GM23338 (cell line): ENCODE measurements at regions not wholly inside any gene's neighbourhood (a gene's known extent, or its start where the extent isn't known, plus 50 kb on each side); places are given as distances from the start of the nearest gene placed in this dataset.

Experiments
- ATAC-seq: fragments of 200-7000 bp; cut with Tn5 transposase; 3 replicates; pipeline ENCODE4 v1.9.1; 2020
- DNase-seq: peaks from one replicate; pipeline ENCODE4 v3.0.0-alpha.2; 2015; ENCODE audit warnings: low spot score
- H2AFZ ChIP-seq: fragments of 200-600 bp; sonication (generic); 2 replicates; pipeline ENCODE4 v1.8.0; 2016; ENCODE audit warnings: antibody characterized with exemption, mild to moderate bottlenecking, moderate library complexity
- H3F3A ChIP-seq: fragments of 200-600 bp; sonication (generic); replicated peaks from 2 replicates; pipeline ENCODE4 v1.8.0; 2017; ENCODE audit warnings: antibody characterized with exemption, mixed run types, low read depth
- H3K27ac ChIP-seq: fragments of 200-600 bp; sonication (generic); 2 replicates; pipeline ENCODE4 v1.6.1; 2016; ENCODE audit warnings: low read depth
- H3K27me3 ChIP-seq: fragments of 200-600 bp; sonication (generic); 2 replicates; pipeline ENCODE4 v1.8.0; 2016; ENCODE audit warnings: mild to moderate bottlenecking, mixed run types, moderate library complexity; ENCODE audit not compliant: insufficient read depth
- H3K36me3 ChIP-seq: fragments of 200-600 bp; sonication (generic); 2 replicates; pipeline ENCODE4 v1.8.0; 2016; ENCODE audit warnings: mild to moderate bottlenecking; ENCODE audit not compliant: insufficient read depth
- H3K4me1 ChIP-seq: fragments of 200-600 bp; sonication (generic); 2 replicates; pipeline ENCODE4 v1.8.0; 2016; ENCODE audit warnings: mild to moderate bottlenecking, moderate library complexity; ENCODE audit not compliant: insufficient read depth
- H3K4me2 ChIP-seq: fragments of 200-600 bp; sonication (generic); 2 replicates; pipeline ENCODE4 v1.7.1; 2017; ENCODE audit warnings: mixed run types
- H3K4me3 ChIP-seq: fragments of 200-600 bp; sonication (generic); 2 replicates; pipeline ENCODE4 v1.6.1; 2016; ENCODE audit warnings: mixed run types
- H3K79me2 ChIP-seq: fragments of 200-600 bp; sonication (generic); replicated peaks from 2 replicates; pipeline ENCODE4 v1.8.0; 2017; ENCODE audit warnings: mild to moderate bottlenecking; ENCODE audit not compliant: insufficient read depth
- H3K9me2 ChIP-seq: fragments of 200-600 bp; sonication (generic); 2 replicates; pipeline ENCODE4 v1.8.0; 2017; ENCODE audit not compliant: insufficient read depth
- H4K20me1 ChIP-seq: fragments of 200-600 bp; sonication (generic); replicated peaks from 2 replicates; pipeline ENCODE4 v1.8.0; 2017; ENCODE audit warnings: mild to moderate bottlenecking; ENCODE audit not compliant: insufficient read depth
- H3K27ac Mint-ChIP-seq: 2 replicates; pipeline ENCODE4 v1.8.0; 2020; ENCODE audit warnings: inconsistent platforms, mild to moderate bottlenecking, moderate library complexity, mixed read lengths
- H3K27me3 Mint-ChIP-seq: 3 replicates; pipeline ENCODE4 v1.8.0; 2022; ENCODE audit warnings: low read depth, mild to moderate bottlenecking, moderate library complexity, mixed read lengths, inconsistent platforms; ENCODE audit not compliant: insufficient read depth, poor library complexity
- H3K36me3 Mint-ChIP-seq: 3 replicates; pipeline ENCODE4 v1.8.0; 2021; ENCODE audit warnings: low read depth, mild to moderate bottlenecking, inconsistent platforms, moderate library complexity, mixed read lengths
- H3K4me1 Mint-ChIP-seq: 3 replicates; pipeline ENCODE4 v1.8.0; 2020; ENCODE audit warnings: mild to moderate bottlenecking, inconsistent platforms, mixed read lengths
- H3K4me3 Mint-ChIP-seq: 3 replicates; pipeline ENCODE4 v1.8.0; 2021; ENCODE audit warnings: moderate library complexity, mild to moderate bottlenecking, inconsistent platforms, mixed read lengths
- H3K9me3 Mint-ChIP-seq: 3 replicates; pipeline ENCODE4 v1.8.0; 2020; ENCODE audit warnings: moderate library complexity, mild to moderate bottlenecking, inconsistent platforms, mixed read lengths
- CREB1 ChIP-seq: fragments of 250-450 bp; sonication (Bioruptor Pico); IDR thresholded peaks from 2 replicates; pipeline ENCODE4 v1.5.0; 2020; ENCODE audit warnings: low read depth, mild to moderate bottlenecking, moderate library complexity
- EZH2 ChIP-seq: fragments of 200-600 bp; sonication (generic); IDR thresholded peaks from one replicate; pipeline ENCODE4 v1.8.0; 2017; ENCODE audit warnings: antibody characterized with exemption, mild to moderate bottlenecking, low read depth; ENCODE audit not compliant: unreplicated experiment
- EZH2phosphoT487 ChIP-seq: fragments of 200-600 bp; sonication (generic); IDR thresholded peaks from one replicate; pipeline ENCODE4 v1.8.1; 2018; ENCODE audit warnings: antibody characterized with exemption; ENCODE audit not compliant: unreplicated experiment
- JUNB ChIP-seq: IDR thresholded peaks from one replicate; pipeline ENCODE4 v1.6.1; 2016; ENCODE audit warnings: antibody characterized with exemption; ENCODE audit not compliant: unreplicated experiment
- NANOG ChIP-seq: IDR thresholded peaks from 2 replicates; pipeline ENCODE4 v1.6.1; 2016; ENCODE audit warnings: antibody characterized with exemption, borderline replicate concordance
- POLR2AphosphoS5 ChIP-seq: IDR thresholded peaks from 2 replicates; pipeline ENCODE4 v1.6.1; 2016; ENCODE audit warnings: antibody characterized with exemption, low read depth
- STAT1 ChIP-seq: IDR thresholded peaks from one replicate; pipeline ENCODE4 v1.6.1; 2016; ENCODE audit warnings: antibody characterized with exemption; ENCODE audit not compliant: unreplicated experiment
- ZNF114 ChIP-seq: fragments of 250-450 bp; sonication (Bioruptor Pico); IDR thresholded peaks from 2 replicates; pipeline ENCODE4 v1.5.0; 2020; ENCODE audit warnings: mild to moderate bottlenecking, moderate library complexity
- ZNF331 ChIP-seq: fragments of 250-450 bp; sonication (Bioruptor Pico); IDR thresholded peaks from 2 replicates; pipeline ENCODE4 v1.5.0; 2020; ENCODE audit warnings: low read depth, mild to moderate bottlenecking, moderate library complexity
- TF ChIP-seq, protein P1 (sequence below): IDR thresholded peaks from 2 replicates; pipeline ENCODE4 v1.6.1; 2016; ENCODE audit warnings: antibody characterized with exemption
- TF ChIP-seq, protein P2 (sequence below): IDR thresholded peaks from one replicate; pipeline ENCODE4 v1.6.1; 2018; ENCODE audit warnings: antibody characterized with exemption; ENCODE audit not compliant: unreplicated experiment
- TF ChIP-seq, protein P3 (sequence below), 2 experiments: fragments of 200-600 bp in 1 of 2; sonication (generic) in 1 of 2; conservative IDR thresholded peaks; 2 replicates each; pipeline versions ENCODE4 v1.5.1 to v1.6.1; 2016 to 2017; ENCODE audit warnings: antibody characterized with exemption in 2 of 2, low read depth in 2 of 2, mild to moderate bottlenecking in 2 of 2, moderate library complexity in 1 of 2
- TF ChIP-seq, protein P4 (sequence below): fragments of 250-450 bp; sonication (Bioruptor Pico); IDR thresholded peaks from 2 replicates; pipeline ENCODE4 v1.5.0; 2020; ENCODE audit warnings: mild to moderate bottlenecking, moderate library complexity

DNA sequence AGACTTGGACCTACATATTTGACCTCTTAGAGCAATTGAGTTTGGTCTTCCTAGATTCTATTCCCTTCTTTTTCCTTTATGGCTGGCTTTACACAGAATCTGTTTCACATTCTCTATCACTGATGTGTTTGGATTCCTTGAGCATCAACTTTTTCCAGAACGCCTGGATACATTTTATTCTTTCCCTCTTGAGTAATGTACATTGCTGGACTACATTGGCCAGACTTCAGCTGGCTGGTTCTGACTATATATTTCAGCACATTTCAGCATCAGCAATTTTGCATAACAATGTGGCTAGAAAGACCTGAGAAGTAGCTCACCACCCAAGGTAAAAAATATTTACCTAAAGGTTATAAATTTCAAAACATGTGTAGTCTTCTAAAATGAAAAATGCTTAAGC is 2198.2 kb upstream of the RAG2 start:
- Mint-ChIP-seq H3K4me3 (no peak overlapping the region), H3K27ac (no peak overlapping the region), H3K9me3 (peaks cover 14% of the 10 kb centered on the region), H3K4me1 (peaks cover 14% of the 10 kb centered on the region), H3K27me3 (no peaks in the 10 kb centered on the region), H3K36me3 (peaks cover 12% of the 10 kb centered on the region; the same call in 2 of the 3 replicates)
- Histone ChIP-seq H3K36me3 (no peaks in the 10 kb centered on the region), H3K4me2 (no peak overlapping the region), H3K4me3 (no peak overlapping the region), H3K79me2 (no peaks in the 10 kb centered on the region), H2AFZ (no peak overlapping the region), H3K4me1 (no peaks in the 10 kb centered on the region), H3K27ac (no peak overlapping the region), H4K20me1 (no peaks in the 10 kb centered on the region), H3K9me2 (no peaks in the 10 kb centered on the region), H3F3A (no peaks in the 10 kb centered on the region), H3K27me3 (no peaks in the 10 kb centered on the region)
- ATAC-seq = no peak
- no peak for DNase-seq
- TF ChIP-seq EZH2 (no peak), EZH2phosphoT487 (no peak), ZNF114 (CRISPR knock-in tag) (no peak), CREB1 (CRISPR knock-in tag) (no peak), JUNB (no peak), POLR2AphosphoS5 (no peak), ZNF331 (no peak), STAT1 (no peak), NANOG (no peak)
- TF ChIP-seq, protein P1, sequence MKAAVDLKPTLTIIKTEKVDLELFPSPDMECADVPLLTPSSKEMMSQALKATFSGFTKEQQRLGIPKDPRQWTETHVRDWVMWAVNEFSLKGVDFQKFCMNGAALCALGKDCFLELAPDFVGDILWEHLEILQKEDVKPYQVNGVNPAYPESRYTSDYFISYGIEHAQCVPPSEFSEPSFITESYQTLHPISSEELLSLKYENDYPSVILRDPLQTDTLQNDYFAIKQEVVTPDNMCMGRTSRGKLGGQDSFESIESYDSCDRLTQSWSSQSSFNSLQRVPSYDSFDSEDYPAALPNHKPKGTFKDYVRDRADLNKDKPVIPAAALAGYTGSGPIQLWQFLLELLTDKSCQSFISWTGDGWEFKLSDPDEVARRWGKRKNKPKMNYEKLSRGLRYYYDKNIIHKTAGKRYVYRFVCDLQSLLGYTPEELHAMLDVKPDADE = no peak
- TF ChIP-seq, protein P2, sequence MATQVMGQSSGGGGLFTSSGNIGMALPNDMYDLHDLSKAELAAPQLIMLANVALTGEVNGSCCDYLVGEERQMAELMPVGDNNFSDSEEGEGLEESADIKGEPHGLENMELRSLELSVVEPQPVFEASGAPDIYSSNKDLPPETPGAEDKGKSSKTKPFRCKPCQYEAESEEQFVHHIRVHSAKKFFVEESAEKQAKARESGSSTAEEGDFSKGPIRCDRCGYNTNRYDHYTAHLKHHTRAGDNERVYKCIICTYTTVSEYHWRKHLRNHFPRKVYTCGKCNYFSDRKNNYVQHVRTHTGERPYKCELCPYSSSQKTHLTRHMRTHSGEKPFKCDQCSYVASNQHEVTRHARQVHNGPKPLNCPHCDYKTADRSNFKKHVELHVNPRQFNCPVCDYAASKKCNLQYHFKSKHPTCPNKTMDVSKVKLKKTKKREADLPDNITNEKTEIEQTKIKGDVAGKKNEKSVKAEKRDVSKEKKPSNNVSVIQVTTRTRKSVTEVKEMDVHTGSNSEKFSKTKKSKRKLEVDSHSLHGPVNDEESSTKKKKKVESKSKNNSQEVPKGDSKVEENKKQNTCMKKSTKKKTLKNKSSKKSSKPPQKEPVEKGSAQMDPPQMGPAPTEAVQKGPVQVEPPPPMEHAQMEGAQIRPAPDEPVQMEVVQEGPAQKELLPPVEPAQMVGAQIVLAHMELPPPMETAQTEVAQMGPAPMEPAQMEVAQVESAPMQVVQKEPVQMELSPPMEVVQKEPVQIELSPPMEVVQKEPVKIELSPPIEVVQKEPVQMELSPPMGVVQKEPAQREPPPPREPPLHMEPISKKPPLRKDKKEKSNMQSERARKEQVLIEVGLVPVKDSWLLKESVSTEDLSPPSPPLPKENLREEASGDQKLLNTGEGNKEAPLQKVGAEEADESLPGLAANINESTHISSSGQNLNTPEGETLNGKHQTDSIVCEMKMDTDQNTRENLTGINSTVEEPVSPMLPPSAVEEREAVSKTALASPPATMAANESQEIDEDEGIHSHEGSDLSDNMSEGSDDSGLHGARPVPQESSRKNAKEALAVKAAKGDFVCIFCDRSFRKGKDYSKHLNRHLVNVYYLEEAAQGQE = no peak
- TF ChIP-seq, protein P3, sequence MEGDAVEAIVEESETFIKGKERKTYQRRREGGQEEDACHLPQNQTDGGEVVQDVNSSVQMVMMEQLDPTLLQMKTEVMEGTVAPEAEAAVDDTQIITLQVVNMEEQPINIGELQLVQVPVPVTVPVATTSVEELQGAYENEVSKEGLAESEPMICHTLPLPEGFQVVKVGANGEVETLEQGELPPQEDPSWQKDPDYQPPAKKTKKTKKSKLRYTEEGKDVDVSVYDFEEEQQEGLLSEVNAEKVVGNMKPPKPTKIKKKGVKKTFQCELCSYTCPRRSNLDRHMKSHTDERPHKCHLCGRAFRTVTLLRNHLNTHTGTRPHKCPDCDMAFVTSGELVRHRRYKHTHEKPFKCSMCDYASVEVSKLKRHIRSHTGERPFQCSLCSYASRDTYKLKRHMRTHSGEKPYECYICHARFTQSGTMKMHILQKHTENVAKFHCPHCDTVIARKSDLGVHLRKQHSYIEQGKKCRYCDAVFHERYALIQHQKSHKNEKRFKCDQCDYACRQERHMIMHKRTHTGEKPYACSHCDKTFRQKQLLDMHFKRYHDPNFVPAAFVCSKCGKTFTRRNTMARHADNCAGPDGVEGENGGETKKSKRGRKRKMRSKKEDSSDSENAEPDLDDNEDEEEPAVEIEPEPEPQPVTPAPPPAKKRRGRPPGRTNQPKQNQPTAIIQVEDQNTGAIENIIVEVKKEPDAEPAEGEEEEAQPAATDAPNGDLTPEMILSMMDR (conservative IDR thresholded peaks at IDR 0.05; ENCODE audit: low read depth in 2 of 2) = no peak
- TF ChIP-seq, protein P4, sequence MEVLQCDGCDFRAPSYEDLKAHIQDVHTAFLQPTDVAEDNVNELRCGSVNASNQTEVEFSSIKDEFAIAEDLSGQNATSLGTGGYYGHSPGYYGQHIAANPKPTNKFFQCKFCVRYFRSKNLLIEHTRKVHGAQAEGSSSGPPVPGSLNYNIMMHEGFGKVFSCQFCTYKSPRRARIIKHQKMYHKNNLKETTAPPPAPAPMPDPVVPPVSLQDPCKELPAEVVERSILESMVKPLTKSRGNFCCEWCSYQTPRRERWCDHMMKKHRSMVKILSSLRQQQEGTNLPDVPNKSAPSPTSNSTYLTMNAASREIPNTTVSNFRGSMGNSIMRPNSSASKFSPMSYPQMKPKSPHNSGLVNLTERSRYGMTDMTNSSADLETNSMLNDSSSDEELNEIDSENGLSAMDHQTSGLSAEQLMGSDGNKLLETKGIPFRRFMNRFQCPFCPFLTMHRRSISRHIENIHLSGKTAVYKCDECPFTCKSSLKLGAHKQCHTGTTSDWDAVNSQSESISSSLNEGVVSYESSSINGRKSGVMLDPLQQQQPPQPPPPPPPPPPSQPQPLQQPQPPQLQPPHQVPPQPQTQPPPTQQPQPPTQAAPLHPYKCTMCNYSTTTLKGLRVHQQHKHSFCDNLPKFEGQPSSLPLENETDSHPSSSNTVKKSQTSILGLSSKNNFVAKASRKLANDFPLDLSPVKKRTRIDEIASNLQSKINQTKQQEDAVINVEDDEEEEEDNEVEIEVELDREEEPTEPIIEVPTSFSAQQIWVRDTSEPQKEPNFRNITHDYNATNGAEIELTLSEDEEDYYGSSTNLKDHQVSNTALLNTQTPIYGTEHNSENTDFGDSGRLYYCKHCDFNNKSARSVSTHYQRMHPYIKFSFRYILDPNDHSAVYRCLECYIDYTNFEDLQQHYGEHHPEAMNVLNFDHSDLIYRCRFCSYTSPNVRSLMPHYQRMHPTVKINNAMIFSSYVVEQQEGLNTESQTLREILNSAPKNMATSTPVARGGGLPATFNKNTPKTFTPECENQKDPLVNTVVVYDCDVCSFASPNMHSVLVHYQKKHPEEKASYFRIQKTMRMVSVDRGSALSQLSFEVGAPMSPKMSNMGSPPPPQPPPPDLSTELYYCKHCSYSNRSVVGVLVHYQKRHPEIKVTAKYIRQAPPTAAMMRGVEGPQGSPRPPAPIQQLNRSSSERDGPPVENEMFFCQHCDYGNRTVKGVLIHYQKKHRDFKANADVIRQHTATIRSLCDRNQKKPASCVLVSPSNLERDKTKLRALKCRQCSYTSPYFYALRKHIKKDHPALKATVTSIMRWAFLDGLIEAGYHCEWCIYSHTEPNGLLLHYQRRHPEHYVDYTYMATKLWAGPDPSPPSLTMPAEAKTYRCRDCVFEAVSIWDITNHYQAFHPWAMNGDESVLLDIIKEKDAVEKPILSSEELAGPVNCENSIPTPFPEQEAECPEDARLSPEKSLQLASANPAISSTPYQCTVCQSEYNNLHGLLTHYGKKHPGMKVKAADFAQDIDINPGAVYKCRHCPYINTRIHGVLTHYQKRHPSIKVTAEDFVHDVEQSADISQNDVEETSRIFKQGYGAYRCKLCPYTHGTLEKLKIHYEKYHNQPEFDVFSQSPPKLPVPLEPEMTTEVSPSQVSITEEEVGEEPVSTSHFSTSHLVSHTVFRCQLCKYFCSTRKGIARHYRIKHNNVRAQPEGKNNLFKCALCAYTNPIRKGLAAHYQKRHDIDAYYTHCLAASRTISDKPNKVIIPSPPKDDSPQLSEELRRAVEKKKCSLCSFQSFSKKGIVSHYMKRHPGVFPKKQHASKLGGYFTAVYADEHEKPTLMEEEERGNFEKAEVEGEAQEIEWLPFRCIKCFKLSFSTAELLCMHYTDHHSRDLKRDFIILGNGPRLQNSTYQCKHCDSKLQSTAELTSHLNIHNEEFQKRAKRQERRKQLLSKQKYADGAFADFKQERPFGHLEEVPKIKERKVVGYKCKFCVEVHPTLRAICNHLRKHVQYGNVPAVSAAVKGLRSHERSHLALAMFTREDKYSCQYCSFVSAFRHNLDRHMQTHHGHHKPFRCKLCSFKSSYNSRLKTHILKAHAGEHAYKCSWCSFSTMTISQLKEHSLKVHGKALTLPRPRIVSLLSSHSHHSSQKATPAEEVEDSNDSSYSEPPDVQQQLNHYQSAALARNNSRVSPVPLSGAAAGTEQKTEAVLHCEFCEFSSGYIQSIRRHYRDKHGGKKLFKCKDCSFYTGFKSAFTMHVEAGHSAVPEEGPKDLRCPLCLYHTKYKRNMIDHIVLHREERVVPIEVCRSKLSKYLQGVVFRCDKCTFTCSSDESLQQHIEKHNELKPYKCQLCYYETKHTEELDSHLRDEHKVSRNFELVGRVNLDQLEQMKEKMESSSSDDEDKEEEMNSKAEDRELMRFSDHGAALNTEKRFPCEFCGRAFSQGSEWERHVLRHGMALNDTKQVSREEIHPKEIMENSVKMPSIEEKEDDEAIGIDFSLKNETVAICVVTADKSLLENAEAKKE = no peak
